Vagina (tissue), 2 donors: ENCODE measurements at regions not wholly inside any gene's neighbourhood (a gene's known extent, or its start where the extent isn't known, plus 50 kb on each side); places are given as distances from the start of the nearest gene placed in this dataset.

Source experiments
- DNase-seq, 2 donors: peaks; one replicate each; pipeline ENCODE4 v3.0.0-alpha.2; 2017; ENCODE audit errors: extremely low spot score in 2 of 2
- H3K27ac ChIP-seq: fragments of 200-600 bp; sonication (generic); one replicate; pipeline ENCODE4 v1.5.1; 2019
- H3K27me3 ChIP-seq: fragments of 200-600 bp; sonication (generic); one replicate; pipeline ENCODE4 v1.5.1; 2019
- H3K36me3 ChIP-seq, 2 donors: fragments of 200-600 bp; sonication (generic); one replicate each; pipeline ENCODE4 v1.5.1; 2017 to 2019
- H3K4me1 ChIP-seq: fragments of 200-600 bp; sonication (generic); one replicate; pipeline ENCODE4 v1.5.1; 2019
- H3K4me3 ChIP-seq, 2 donors: fragments of 200-600 bp; sonication (generic); 1 replicate in 1 of 2; 2 replicates in 1 of 2; pipeline ENCODE4 v1.5.1; 2016 to 2019
- H3K9me3 ChIP-seq: fragments of 200-600 bp; sonication (generic); one replicate; pipeline ENCODE4 v1.5.1; 2019
- CTCF ChIP-seq, 3 experiments: fragments of 450-650 bp in 2 of 3; fragments of 200-600 bp in 1 of 3; sonication (generic) in 1 of 3; IDR thresholded peaks; one replicate each; pipeline ENCODE4 v1.5.1; 2017 to 2019; ENCODE audit warnings: antibody characterized with exemption in 3 of 3, mild to moderate bottlenecking in 2 of 3, moderate library complexity in 2 of 3
- POLR2A ChIP-seq, 2 donors: fragments of 450-650 bp; IDR thresholded peaks; one replicate each; pipeline ENCODE4 v1.6.1; 2017; ENCODE audit warnings: antibody characterized with exemption in 2 of 2, mild to moderate bottlenecking in 2 of 2, moderate library complexity in 2 of 2
- POLR2AphosphoS5 ChIP-seq, 2 donors: sonication (generic); formaldehyde crosslinking; IDR thresholded peaks; one replicate each; pipeline ENCODE4 v1.9.0; 2017; ENCODE audit warnings: antibody characterized with exemption in 2 of 2, mild to moderate bottlenecking in 2 of 2, low read depth in 1 of 2; ENCODE audit not compliant: insufficient read depth in 1 of 2
- intact Hi-C: fragments of 100-400 bp; cut with DNase I; formaldehyde crosslinking; loops from one replicate; pipeline ENCODE4 v1.15.1; 2023

- TF ChIP-seq CTCF (IDR thresholded peaks at IDR 0.05) (no peak), POLR2A (IDR thresholded peaks at IDR 0.05) (no peak), POLR2AphosphoS5 (IDR thresholded peaks at IDR 0.05; ENCODE audit: insufficient read depth in 1 of 2, low read depth in 1 of 2) (no peak)
- no peak for DNase-seq
- H3K27ac ChIP-seq = no peak overlapping the region
- no peaks in the 10 kb centered on the region for H3K27me3 ChIP-seq
- no peaks in the 10 kb centered on the region for H3K36me3 ChIP-seq
- intact Hi-C loops = no loop called here
- no peak overlapping the region for H3K4me3 ChIP-seq
- no peaks in the 10 kb centered on the region for H3K9me3 ChIP-seq
- H3K4me1 ChIP-seq = no peaks in the 10 kb centered on the region
Observed at GRCh38 chr12:60278209-60278608, 682.4 kb downstream of the SLC16A7 start.

- Histone ChIP-seq H3K4me1 (no peaks in the 10 kb centered on the region), H3K27ac (no peak overlapping the region), H3K36me3 (no peaks in the 10 kb centered on the region), H3K27me3 (no peaks in the 10 kb centered on the region), H3K4me3 (no peak overlapping the region), H3K9me3 (no peaks in the 10 kb centered on the region)
- intact Hi-C loops = no loop called here
- no peak for TF ChIP-seq CTCF (IDR thresholded peaks at IDR 0.05)
- TF ChIP-seq POLR2A (IDR thresholded peaks at IDR 0.05) = no peak
- no peak for TF ChIP-seq POLR2AphosphoS5 (IDR thresholded peaks at IDR 0.05; ENCODE audit: insufficient read depth in 1 of 2, low read depth in 1 of 2)
- no peak for DNase-seq
Observed at GRCh38 chr12:60279221-60279620, 683.4 kb downstream of the SLC16A7 start.

GRCh38 chr12:60281522-60281921 is 685.7 kb downstream of the SLC16A7 start:
- H3K36me3 ChIP-seq = no peaks in the 10 kb centered on the region
- no peaks in the 10 kb centered on the region for H3K4me1 ChIP-seq
- intact Hi-C loops = no loop called here
- no peaks in the 10 kb centered on the region for H3K9me3 ChIP-seq
- H3K27me3 ChIP-seq = no peaks in the 10 kb centered on the region
- no peak for DNase-seq
- H3K4me3 ChIP-seq = no peak overlapping the region
- H3K27ac ChIP-seq = no peak overlapping the region
- TF ChIP-seq POLR2A (IDR thresholded peaks at IDR 0.05) (no peak), CTCF (IDR thresholded peaks at IDR 0.05) (no peak), POLR2AphosphoS5 (IDR thresholded peaks at IDR 0.05; ENCODE audit: insufficient read depth in 1 of 2, low read depth in 1 of 2) (no peak)

GRCh38 chr12:60290532-60290931 is 694.7 kb downstream of the SLC16A7 start:
- Histone ChIP-seq H3K27me3 (no peaks in the 10 kb centered on the region), H3K4me3 (no peak overlapping the region), H3K4me1 (no peaks in the 10 kb centered on the region), H3K36me3 (no peaks in the 10 kb centered on the region), H3K9me3 (peaks cover 8% of the 10 kb centered on the region), H3K27ac (no peak overlapping the region)
- TF ChIP-seq POLR2A (IDR thresholded peaks at IDR 0.05) (no peak), POLR2AphosphoS5 (IDR thresholded peaks at IDR 0.05; ENCODE audit: insufficient read depth in 1 of 2, low read depth in 1 of 2) (no peak), CTCF (IDR thresholded peaks at IDR 0.05) (no peak)
- DNase-seq = no peak
- intact Hi-C loops = no loop called here

GRCh38 chr12:60308366-60308991 is 712.6 kb downstream of the SLC16A7 start:
- Histone ChIP-seq H3K4me1 (no peaks in the 10 kb centered on the region), H3K4me3 (no peak overlapping the region), H3K36me3 (no peaks in the 10 kb centered on the region), H3K27ac (no peak overlapping the region), H3K27me3 (no peaks in the 10 kb centered on the region), H3K9me3 (no peaks in the 10 kb centered on the region)
- DNase-seq = no peak
- intact Hi-C loops = no loop called here
- TF ChIP-seq POLR2AphosphoS5 (IDR thresholded peaks at IDR 0.05; ENCODE audit: insufficient read depth in 1 of 2, low read depth in 1 of 2) (no peak), CTCF (IDR thresholded peaks at IDR 0.05) (no peak), POLR2A (IDR thresholded peaks at IDR 0.05) (no peak)
